ENCODE measurements at regions not wholly inside any gene's neighbourhood (a gene's known extent, or its start where the extent isn't known, plus 50 kb on each side); places are given as distances from the start of the nearest gene placed in this dataset.
"Not testable (repeated sequence)": the region's sequence is repeated elsewhere in the genome, so short reads cannot be mapped to it uniquely, and the experiment has no call there.

DNA sequence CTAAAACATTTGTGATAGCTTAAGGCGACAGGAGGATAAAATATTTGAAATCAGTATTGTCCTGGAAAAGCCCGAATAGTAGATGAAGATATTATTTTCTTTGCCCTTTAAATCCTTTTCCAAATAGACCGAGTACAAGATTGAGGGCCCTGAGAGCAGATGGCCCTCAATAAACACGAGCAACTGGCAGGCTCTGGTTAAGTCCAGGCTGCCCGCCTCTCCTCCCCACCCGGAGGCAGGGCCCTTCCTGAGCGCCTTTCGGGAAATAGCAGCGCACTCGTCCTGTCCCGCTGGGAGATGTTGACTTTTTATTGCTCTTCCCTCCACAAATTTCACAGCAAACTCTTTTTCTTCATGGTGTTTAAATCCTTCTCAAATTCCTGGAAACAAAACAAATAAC is 50.8 kb upstream of the MAX start:
- DNase-seq = peak; percentile 61

DNA sequence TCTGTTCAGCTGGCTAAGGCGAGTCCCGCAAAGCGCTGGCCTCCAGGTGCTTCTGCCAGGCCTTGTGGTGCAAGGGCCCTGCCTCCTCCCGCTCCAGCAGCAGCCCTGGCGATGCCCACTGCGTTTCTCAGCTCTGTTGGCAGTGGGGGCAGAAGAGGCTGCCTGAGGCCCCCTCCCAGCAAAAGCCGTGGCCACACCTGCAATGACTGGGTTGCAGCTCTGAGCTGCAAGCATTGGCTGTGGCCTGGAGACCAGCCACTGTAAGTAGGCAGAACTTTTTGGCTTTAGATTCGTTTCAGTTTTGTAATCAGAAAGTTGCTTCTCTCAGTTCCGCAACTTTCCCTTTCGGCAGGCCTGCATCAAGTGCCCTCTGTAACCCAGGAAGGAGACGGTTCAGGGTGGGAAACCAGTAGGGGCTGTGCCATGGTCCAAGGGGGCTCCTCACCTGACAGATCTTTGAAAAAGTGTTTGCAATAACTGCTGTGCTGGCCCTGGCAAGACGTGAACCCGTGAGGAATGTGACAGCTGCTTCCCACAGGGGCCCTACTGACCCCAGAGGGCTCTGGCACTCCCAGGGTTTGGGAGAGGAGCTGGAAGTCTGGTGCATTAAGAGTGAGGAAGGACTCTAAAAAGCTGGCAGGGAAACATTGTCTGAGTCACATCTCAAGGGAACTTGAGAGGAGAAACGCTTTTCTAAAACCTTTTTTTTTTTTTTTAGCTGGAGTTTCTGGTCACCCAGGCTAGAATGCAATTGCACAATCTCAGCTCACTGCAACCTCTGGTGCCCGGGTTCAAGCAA is 54.5 kb upstream of the MAX start:
- DNase-seq = no peak

DNA sequence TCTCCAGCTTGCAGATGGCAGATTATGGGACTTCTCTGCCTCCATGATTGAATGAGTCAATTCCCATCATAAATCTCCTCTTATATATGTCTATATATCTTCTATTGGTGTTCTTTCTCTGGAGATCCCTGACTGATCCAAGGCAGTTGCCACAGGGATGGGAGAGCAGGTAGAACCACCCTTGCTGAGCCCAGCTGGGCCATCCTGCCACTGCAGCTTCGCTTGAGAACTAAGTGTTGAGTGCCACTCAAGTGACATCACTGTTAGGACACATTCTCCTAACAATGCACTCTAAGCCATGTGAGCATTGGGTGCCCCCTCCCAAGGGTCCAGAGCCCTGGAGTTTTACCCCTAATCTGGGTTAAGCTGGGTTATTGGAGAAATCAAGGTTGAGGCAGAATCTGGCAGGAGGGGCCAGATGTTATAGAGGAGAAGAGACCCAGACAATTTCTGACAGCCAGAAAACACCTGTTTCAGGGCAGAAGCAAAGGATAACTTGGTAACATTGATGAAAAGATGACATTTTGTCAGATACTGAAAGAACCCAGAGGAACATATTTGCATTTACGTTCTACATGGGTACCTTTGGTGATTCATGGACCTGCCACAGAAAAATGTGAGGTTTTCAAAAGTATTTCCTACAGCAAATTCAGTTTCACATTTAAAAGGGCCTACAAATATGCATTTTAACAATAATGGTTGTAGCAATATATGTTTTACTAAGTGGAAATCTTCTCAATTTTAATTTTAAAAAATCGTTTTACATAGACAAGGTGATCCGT is 57.2 kb upstream of the MAX start:
- no peak for DNase-seq

DNA sequence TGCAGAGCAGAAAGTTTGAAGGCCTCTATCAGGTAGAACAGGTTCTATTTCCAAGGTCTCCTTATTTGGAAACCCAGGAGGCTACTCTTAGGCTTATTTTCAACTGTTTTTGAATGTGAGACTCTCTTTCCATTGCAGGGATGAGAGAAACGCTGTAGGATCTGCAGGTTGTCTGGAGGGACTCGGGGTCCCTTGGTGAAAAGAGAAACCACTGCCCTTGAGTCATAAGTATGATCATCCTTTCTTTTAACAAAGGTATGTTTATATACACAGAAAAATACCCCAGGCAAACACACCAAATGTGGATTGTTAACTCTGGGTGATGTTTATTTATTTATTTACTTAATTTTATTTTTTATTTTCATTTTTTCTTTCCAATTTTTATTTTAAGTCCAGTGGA is 57.8 kb upstream of the MAX start:
- DNase-seq = no peak

DNA sequence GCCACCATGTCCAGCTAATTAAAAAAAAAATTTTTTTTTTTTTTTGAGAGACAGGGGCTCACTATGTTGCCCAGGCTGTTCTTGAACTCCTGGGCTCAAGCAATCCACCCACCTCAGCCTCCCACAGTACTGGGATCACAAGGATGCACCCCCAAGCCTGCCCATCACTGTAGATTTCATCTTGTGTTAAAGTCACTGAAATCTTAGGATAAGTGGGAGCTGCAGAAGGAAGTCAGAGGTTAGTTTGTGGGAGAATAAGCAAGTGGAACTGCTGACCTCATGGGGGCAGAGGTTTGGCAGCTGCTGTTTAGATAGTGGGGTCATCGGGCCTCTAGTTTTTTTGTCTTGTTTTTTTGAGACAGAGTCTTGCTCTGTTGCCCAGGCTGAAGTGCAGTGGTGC is 59.7 kb upstream of the MAX start:
- no peak for DNase-seq

DNA sequence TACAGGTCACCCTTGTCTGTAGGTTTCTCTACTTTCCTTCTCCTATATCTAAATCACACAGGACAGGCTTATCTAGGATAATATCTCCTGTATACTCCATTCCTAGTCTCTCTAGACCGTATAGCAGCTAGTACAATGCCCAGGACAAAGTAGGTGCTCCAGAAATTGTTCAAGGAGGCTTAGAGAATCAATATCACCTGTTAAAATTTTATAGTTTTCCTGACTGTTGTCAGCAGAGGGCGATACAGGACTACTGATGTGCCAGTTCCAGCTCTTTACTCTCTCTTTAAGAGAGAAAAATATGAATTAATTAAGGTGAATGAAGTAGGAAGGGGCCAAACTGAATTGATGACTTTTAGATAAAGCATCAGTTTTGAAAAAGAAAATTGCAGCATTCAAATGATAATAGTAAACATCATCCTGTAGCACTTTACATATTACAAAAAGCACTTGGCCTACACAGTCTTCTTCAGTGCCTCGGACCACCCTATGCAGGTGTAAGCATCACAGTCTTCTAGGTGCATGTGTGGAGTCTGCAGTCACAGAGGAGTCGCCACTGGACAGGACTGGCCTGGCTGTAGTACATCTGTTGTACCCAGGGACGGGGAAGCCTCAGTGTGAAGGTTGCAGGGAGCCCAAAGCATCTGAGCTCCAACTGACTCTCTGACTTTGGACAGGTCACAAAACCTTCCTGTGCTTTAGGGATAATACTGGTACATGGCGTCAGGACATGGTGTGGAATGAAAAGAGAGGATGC is 61.9 kb upstream of the MAX start:
- DNase-seq = peak; percentile 49

DNA sequence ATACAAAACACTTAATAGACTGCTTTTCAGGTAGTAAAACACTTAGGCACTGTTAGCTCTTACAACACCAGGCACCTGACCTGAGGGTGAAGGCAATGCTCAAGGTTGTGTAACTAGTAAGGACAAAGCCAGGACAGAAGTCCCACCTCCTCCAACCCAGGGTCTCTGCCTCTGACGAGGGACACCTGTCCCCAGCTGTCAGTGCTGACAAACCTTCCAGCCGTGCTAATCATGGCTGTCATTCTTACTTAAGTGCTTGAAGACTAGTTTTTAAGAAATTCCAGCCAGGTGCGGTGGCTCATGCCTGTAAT is 62.5 kb upstream of the MAX start:
- DNase-seq = no peak

DNA sequence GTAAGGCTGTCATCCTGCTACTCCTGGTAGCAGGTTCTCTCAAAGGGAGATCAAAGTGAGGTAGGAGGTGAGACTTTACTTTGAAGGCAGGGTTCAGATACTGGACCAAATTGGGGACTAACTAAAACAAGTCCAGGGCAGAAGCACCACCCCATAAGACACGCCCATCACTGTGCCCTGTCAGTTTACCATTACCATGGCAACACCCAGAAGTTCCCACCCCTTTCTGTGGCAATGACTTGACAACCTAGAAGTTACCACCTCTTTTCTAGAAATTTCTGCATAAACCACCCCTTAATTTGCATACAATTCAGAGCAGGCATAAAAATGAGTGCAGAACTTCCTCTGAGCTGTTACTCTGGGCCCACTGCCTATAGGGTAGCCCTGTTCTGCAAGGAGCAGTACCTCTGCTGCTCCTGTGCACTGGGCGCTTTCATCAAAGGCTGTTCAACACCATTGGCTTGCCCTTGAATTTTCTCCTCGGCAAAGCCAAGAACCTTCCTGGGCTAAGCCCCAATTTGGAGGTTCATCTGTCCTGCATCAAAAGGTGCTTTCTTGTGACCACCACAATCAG is 64.8 kb upstream of the MAX start:
- DNase-seq = no peak

DNA sequence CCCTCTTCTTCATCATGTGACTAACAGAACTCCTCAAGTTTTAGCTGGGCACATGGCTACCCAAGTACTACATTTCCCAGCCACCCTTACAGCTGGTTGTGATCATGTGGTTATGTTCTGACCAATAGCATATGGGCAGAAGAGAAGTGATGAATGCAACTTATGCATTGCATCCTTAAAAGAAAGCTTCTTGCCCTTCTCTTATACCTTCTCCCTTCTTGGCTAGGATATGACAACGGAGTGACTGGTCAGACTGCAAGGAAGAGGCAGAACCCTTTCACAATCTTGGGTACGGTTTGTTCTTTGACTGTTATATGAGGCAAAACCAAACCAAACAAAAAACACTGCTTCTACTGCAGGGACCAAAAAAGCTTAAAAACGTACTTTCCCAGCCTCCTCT is 66.5 kb upstream of the MAX start:
- DNase-seq = no peak

DNA sequence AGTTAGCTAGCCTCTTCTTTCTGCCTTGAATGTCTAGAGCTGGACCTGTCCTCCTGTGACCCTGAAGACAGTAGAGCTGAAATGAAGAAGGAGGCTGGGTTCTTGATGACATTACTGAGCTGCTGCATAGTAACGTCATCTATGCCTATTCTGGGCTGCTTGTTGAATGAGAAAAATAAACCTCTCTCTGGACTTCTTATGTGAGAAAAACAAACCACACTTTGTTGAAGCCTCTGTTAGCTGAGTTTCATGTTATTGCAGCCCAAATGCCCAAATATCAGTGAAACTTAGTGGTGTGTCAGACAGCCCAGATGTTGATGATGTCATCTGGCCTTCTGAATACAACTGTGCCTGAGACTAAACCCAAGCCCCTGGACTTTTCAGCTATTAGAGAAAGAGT is 67.0 kb upstream of the MAX start:
- DNase-seq = no peak

DNA sequence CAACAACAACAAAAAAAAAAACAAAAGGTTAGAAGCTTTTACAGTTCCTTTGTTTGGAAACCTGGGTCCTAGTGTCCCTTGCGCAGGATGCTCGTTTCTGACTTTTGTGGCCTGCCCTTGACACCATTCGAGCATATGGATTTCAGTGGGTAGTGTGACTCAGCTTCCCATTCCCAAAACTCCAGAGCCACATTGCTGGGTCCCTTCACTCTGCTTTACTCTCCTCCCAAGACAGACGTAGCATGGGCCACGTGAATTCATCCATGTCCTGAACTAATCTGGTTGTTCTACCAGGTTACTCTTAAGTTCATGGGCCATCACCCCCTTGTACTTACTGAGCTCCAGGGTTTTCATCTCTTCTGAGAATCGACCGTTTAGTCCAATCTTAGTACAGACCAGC is 68.0 kb upstream of the MAX start:
- DNase-seq = no peak

DNA sequence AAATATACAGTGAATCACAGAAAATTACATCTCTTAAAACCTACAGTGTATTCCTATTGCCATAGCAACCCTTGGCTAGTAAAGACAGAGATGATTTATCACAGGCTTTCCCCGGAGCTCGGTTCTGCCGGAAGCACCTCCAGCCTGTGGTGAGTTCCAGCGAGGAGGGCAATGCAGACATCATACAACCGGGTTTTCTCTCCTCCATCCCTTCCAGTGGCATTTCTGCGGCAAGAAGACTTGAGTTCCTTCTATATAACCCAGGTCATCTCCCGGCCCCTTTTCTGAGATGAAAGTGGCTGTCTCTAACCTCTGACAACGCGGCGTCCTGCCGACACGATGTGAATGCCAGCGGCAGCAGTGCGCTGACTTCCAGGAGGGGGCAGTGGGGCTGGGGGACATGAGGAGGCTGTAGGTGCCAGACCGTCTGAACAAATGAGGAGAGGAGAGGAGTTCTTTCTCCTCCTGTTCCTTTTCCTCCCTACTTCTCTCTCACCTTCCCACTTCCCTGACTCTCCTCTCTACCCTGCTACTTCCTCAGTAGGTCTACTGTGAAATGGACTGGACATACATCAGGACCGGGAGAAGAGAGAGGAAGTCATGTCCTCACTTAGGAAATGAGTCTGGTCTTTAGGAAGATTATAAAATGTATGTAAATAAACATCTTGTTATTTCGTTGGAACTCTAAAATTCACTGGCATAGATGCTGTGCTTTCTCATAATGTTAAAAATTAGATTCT is 68.6 kb upstream of the MAX start:
- DNase-seq = no peak

DNA sequence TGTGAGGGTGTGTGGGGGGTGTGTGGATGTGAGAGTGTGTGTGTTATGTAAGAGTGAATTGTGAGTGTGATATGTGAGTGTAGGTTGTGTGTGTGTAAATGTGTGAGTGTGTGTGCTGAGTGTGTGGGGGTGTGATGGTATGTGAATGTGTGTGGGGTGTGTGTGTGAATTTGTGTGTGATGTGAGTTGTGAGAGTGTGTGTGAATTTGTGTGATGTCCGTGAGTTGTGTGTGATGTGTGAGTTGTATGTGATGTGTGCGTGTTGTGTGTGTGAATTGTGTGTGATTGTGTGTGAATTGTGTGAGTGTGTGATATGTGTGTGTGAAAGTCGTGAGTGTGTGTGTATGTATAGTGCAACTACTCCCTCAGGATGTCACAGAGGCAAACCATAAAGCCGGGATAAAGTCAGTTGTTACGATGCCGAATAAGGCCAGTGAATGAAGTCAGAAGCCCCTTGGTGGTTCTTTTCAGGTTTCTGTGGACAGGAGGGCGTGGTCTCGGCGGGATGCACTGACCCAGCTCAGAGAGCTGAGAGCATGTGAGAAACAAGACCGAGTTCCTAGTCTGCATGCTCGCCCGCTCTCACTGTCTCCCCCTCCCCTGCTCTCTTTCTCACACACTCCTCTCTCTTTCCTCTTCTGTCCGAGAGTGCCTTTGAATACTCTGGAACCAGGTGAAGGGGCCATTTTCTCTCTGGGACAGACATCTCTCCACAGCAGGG is 71.8 kb upstream of the MAX start:
- no peak for DNase-seq

DNA sequence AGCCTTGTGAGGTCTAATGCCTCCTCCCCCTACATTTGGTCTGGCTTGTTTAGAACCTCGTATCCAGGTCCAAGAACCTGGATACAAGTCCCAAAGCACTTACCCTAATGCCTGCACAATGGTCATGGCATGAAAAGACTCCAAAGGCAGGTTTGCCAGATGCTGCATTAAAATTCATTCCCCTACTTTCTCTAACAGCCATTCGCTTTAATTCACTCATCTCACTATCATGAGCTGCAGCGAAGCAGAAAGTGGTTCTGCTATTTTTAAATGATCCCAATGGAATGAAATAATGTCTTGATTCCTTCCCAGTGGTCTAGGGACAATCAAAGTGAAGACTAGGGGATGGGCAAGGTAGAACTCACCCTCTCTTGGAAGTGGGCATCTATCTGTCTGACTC is 72.5 kb upstream of the MAX start:
- DNase-seq = no peak

DNA sequence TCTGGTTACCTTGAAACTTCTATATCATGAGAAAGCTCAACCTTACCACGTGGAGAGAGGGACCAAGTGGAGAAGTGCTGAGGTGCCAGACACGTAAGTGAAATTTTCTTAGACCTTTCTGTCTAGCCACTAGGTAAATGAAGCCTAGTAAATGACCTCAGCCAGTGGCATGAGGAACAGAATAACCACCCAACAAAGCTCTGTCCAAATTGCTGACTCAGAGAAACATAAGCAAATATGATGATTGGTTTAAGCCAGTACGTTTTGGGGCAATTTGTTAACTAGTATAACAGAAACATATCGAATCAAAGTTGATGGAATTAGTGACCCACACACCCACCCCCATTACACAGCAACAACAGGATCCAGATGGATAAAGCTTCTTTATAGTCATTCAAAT is 75.2 kb upstream of the MAX start:
- DNase-seq = no peak

DNA sequence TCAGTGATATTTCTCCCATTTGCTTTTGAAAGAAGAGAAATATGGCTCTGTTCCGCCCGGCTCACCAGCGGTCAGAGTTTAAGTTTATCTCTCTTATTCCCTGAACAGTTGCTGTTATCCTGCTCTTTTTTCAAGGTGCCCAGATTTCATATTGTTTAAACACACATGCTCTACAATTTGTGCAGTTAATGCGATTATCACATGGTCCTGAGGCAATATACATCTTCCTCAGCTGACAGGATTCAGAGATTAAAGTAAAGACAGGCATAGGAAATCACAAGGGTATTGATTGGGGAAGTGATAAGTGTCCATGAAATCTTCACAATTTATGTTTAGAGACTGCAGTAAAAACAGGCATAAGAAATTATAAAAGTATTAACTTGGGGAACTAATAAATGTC is 76.9 kb upstream of the MAX start:
- not testable (repeated sequence) for DNase-seq

DNA sequence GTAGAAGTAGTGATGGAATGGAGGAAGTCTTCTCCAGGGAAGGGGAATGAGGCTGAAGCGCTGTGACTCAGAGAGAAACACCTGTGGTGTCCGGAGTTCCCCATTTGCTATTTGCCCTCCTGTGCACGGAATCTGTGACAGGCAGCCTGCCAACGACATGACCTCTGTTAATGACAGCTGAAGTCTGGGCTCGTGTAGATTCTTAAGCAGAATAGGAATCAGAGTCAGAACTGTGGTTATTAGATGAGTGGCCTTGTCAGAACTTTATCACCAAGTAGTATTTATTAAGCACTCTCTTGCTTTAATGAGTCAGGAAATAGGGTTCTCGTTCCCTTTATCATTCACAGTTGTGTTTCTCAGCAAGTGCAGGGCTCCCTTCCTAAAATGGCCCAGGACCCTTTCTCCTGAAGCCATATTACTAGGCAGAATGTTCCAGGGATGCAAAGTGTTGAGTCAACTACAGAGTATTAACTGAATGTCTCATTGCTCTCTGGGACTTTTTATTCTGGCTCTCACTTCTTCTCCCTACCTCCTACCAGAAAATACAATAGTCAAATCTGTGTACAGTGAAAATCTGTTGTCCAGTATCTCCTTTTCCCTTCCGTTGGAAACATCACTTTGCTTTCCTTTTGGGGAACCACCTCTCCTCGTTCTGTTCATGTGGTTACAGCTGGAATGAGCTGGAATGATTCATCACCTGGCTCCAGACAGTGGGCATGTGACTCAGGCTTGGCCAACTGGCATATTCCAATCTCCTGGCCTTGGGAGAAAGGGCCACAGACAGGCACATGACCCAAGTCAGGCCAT is 77.8 kb upstream of the MAX start:
- DNase-seq = no peak

DNA sequence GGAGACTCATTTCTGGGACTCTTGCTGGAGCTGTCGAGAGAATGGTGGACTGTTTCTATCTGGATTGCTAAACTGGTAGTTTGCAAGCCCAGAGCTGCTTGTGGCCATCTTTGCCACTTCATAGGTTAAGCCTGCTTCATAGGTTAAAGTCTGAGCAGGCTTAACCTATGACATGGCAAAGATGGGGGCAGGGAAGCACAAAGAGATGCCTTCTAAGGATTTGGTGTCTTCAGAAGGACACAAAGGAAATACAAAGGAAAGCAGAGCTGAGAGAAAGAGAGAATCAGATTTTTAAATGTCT is 78.4 kb upstream of the MAX start:
- no peak for DNase-seq

DNA sequence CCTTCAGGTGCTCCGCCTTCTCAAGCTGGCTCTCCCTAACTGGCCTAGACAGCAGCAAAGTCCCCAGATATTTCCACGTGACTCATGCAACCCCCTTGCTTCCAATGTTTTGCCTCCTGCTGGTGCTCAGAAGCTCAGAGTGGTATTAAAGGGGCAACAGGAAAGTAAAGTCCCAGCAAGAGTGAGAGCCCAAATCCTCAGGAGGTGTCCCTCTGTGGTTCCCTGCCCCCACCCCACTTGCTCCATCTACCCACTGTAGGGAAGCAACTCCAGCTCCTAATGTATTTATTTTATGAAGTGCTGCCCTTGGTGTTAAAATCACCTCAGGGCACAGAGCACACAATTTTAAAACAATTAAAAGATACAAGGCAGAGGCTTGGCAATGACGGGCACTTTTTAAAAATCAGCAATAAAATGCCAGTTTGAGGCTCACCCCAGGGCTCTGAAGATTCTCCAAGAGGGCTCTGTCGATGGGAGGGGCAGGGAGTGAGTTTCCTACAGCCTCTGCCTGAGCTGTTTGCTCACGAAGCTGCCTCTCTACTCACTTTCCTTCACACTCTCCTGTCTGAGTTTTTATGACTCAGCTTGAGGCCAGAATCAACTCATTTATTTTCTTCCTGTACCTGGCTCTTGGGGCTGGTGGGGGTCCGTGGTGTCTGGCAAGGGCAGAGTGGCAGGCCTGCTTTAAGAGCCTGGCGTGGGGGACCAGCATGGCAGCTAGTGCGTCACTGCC is 81.9 kb upstream of the MAX start:
- no peak for DNase-seq

DNA sequence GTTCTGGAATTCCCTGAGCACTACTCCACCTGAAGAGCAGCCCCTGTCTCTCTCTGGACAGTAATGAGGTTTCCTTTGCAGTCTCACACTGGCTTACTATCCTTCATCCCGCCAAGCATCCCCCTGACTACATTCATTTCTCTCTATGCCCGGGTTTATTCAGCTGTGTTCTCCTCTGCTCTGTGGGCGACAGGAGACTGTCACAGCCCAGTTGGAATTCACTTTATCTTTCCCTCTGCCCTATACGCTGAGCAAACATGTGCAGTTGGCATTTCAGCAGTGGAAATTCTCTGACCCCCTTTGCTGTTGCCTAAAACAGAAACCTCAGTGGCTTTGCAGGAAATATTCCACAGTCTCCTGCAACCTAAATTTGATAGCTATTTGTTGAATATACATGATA is 83.5 kb upstream of the MAX start:
- DNase-seq = no peak

DNA sequence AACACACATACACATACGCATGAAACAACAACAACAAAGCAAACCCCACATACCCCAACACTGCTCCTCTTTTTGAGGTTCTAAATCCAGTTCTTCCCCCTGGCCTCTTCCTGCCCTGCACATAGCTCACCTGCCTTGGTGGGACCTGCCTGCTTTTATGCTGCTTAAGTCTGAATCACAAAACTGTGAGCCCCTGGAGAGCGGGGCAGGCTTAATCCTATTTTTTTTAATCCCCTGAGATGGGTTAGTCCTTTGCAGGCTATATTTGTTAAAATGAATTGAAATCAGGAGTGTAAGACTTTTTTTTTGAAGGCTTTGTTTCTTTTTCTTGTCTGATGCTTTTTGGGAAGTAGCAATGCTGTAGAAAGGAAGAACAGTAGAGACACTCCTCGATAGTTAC is 84.6 kb upstream of the MAX start:
- no peak for DNase-seq

Measured in NCI-H2171 (cell line).